KMS-11 (cell line): ENCODE measurements at regions not wholly inside any gene's neighbourhood (a gene's known extent, or its start where the extent isn't known, plus 50 kb on each side); places are given as distances from the start of the nearest gene placed in this dataset.

ENCODE experiments used
- H2AFZ ChIP-seq: fragments of 200-600 bp; sonication (generic); 2 replicates; pipeline ENCODE4 v1.6.1; 2016; ENCODE audit warnings: antibody characterized with exemption, mixed run types, low read depth
- H3K27ac ChIP-seq: fragments of 200-600 bp; sonication (generic); 2 replicates; pipeline ENCODE4 v1.6.1; 2016; ENCODE audit warnings: mild to moderate bottlenecking, mixed run types
- H3K27me3 ChIP-seq: fragments of 200-600 bp; sonication (generic); 2 replicates; pipeline ENCODE4 v1.6.1; 2017; ENCODE audit warnings: mild to moderate bottlenecking, low read depth, mixed run types, moderate library complexity; ENCODE audit not compliant: insufficient read depth
- H3K36me3 ChIP-seq: fragments of 200-600 bp; sonication (generic); 2 replicates; pipeline ENCODE4 v1.6.1; 2017; ENCODE audit warnings: mild to moderate bottlenecking, mixed run types; ENCODE audit not compliant: insufficient read depth
- H3K4me1 ChIP-seq: fragments of 200-600 bp; sonication (generic); 2 replicates; pipeline ENCODE4 v1.6.1; 2016; ENCODE audit warnings: mild to moderate bottlenecking, low read depth, mixed run types; ENCODE audit not compliant: poor library complexity, severe bottlenecking
- H3K4me2 ChIP-seq: fragments of 200-600 bp; sonication (generic); 2 replicates; pipeline ENCODE4 v1.7.0; 2016; ENCODE audit warnings: mild to moderate bottlenecking, mixed run types
- H3K4me3 ChIP-seq: fragments of 200-600 bp; sonication (generic); IDR thresholded peaks from 2 replicates; pipeline ENCODE4 v1.6.1; 2017; ENCODE audit warnings: low read depth, low read length, mixed read lengths; ENCODE audit not compliant: insufficient read depth
- H3K79me2 ChIP-seq: fragments of 200-600 bp; sonication (generic); 2 replicates; pipeline ENCODE4 v1.6.1; 2016; ENCODE audit warnings: low read depth, mixed run types; ENCODE audit not compliant: insufficient read depth
- H3K9ac ChIP-seq: fragments of 200-600 bp; sonication (generic); 2 replicates; pipeline ENCODE4 v1.6.1; 2016; ENCODE audit warnings: mild to moderate bottlenecking, mixed run types
- H4K20me1 ChIP-seq: fragments of 200-600 bp; sonication (generic); 2 replicates; pipeline ENCODE4 v1.6.1; 2016; ENCODE audit warnings: mild to moderate bottlenecking, mixed run types; ENCODE audit not compliant: insufficient read depth
- TF ChIP-seq, protein P1 (sequence below): fragments of 200-600 bp; sonication (generic); conservative IDR thresholded peaks from 2 replicates; pipeline ENCODE4 v1.6.1; 2017; ENCODE audit warnings: low read depth, mild to moderate bottlenecking, antibody characterized with exemption, low read length, moderate library complexity, mixed read lengths

DNA sequence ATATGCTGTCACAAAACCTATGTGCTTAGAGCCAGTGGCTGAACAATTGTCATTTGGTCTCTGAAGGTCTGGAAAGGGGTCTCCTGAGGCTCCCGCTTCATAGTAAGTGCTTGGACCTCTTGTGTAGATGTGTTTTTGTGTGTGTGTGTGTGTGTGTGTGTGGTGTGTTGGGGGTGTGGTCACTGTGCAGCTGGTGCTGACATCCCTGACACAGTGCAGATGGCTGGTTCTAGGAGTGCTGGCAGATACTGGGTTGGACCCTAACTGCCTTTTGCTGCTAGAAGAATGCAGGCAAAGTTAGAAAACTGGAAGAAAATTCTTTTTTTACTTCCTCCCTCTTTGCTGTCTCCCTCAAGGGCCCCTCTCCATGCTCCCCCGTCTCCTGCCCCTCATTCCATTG, 1872.6 kb downstream of the ARAP2 start:
- Histone ChIP-seq H3K4me2 (no peak overlapping the region), H4K20me1 (no peaks in the 10 kb centered on the region), H3K79me2 (no peaks in the 10 kb centered on the region), H3K9ac (no peak overlapping the region), H3K27ac (no peak overlapping the region), H3K36me3 (no peaks in the 10 kb centered on the region), H3K4me1 (no peaks in the 10 kb centered on the region), H3K4me3 (no peak overlapping the region), H2AFZ (no peak overlapping the region), H3K27me3 (no peaks in the 10 kb centered on the region)
- TF ChIP-seq, protein P1, sequence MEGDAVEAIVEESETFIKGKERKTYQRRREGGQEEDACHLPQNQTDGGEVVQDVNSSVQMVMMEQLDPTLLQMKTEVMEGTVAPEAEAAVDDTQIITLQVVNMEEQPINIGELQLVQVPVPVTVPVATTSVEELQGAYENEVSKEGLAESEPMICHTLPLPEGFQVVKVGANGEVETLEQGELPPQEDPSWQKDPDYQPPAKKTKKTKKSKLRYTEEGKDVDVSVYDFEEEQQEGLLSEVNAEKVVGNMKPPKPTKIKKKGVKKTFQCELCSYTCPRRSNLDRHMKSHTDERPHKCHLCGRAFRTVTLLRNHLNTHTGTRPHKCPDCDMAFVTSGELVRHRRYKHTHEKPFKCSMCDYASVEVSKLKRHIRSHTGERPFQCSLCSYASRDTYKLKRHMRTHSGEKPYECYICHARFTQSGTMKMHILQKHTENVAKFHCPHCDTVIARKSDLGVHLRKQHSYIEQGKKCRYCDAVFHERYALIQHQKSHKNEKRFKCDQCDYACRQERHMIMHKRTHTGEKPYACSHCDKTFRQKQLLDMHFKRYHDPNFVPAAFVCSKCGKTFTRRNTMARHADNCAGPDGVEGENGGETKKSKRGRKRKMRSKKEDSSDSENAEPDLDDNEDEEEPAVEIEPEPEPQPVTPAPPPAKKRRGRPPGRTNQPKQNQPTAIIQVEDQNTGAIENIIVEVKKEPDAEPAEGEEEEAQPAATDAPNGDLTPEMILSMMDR, result no peak

DNA sequence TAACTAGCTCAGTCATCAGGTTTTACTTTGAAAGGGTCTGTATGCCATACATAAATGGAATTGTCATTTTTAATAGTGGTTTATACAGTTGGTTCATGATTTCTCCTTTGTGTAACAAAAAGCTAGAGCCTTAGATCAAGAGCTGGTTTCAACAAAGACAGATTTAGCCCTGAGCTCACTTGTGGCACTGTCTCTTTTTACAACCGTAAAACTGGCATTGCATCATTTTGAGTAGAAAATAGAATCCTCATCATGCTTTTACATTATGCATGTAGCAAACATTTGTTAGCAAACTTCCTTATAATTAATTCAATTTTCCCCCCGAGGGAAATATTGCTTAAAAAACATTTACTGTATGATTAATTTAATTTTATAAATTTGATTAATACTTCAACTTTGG, 1871.5 kb downstream of the ARAP2 start:
- TF ChIP-seq, protein P1, result no peak
- Histone ChIP-seq H3K27ac (no peak overlapping the region), H3K79me2 (no peaks in the 10 kb centered on the region), H3K4me1 (no peaks in the 10 kb centered on the region), H3K4me2 (no peak overlapping the region), H3K9ac (no peak overlapping the region), H3K27me3 (no peaks in the 10 kb centered on the region), H4K20me1 (no peaks in the 10 kb centered on the region), H3K4me3 (no peak overlapping the region), H2AFZ (no peak overlapping the region), H3K36me3 (no peaks in the 10 kb centered on the region)

DNA sequence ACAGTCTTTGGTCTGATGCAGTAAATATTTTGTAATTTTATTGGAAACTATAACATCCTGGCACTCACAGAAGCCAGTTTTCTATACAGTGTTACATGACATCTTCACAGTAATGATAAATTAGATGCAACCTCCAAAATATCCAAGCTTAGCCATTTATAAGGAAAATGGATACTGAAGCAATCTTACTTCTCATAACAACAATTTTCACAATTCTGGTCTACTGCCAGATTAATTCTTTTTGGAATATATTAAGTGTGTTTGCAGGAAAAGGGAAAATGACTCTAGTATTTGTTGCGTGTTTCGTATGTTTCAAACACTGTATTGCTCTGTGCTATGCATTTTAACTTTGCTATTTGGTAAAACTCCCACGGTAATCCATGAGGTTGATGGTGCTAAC, 1870.9 kb downstream of the ARAP2 start:
- Histone ChIP-seq H3K27me3 (no peaks in the 10 kb centered on the region), H4K20me1 (no peaks in the 10 kb centered on the region), H2AFZ (no peak overlapping the region), H3K4me3 (no peak overlapping the region), H3K36me3 (no peaks in the 10 kb centered on the region), H3K79me2 (no peaks in the 10 kb centered on the region), H3K27ac (no peak overlapping the region), H3K9ac (no peak overlapping the region), H3K4me2 (no peak overlapping the region), H3K4me1 (no peaks in the 10 kb centered on the region)
- TF ChIP-seq, protein P1, result no peak

DNA sequence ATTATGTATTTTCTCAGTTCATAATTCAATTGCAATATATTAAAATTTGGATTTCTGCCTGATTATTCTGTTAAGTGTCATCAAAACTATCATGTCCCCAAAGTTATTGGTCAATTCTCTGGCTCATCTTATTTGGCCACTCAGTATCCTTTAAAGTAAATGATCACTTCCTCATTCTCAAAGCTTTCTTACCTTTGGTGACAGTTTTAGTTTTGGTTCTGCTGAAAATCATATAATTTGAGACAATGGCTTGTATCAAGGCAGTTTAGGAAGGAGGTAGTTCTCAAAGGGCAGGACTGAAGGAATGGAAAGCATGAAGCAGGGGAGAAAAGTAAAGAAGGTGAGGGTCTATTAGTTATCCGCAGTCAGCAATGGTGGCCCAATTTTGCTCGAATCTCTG, 1832.1 kb downstream of the ARAP2 start:
- no peaks in the 10 kb centered on the region for H3K79me2 ChIP-seq
- TF ChIP-seq, protein P1, result no peak
- no peak overlapping the region for H3K27ac ChIP-seq

More for the DNA sequence above, 1832.1 kb downstream of the ARAP2 start:
- no peaks in the 10 kb centered on the region for H4K20me1 ChIP-seq
- H2AFZ ChIP-seq, result no peak overlapping the region
- H3K36me3 ChIP-seq, result no peaks in the 10 kb centered on the region
- H3K9ac ChIP-seq, result no peak overlapping the region
- H3K4me3 ChIP-seq, result no peak overlapping the region
- no peaks in the 10 kb centered on the region for H3K27me3 ChIP-seq
- no peaks in the 10 kb centered on the region for H3K4me1 ChIP-seq
- H3K4me2 ChIP-seq, result no peak overlapping the region
